ENCODE measurements at regions not wholly inside any gene's neighbourhood (a gene's known extent, or its start where the extent isn't known, plus 50 kb on each side); places are given as distances from the start of the nearest gene placed in this dataset.

DNA sequence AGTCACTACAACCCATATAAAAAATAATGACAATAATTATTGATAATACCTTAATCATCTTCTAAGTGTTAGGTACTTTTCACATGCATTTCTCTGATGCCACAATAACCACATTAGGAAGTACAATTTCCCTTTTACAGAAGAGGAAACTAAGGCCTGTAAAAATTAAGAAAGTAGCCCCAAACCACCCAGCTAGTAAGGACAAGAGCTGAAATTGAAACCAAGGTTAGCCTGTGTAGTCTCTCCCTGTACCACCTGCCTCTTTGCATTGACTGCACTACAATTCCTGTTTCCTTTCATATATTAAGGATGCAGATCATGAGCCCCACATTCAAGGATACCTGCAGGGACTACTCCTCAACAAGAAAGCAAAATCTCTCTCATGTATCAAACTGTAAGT, 288.8 kb downstream of the GPATCH2 start:
- Mint-ChIP-seq H3K27ac (no peak overlapping the region), H3K27me3 (ENCODE audit: low read depth) (no peaks in the 10 kb centered on the region), H3K9me3 (no peaks in the 10 kb centered on the region), H3K36me3 (ENCODE audit: insufficient read depth in 2 of 2) (no peaks in the 10 kb centered on the region), H3K4me1 (ENCODE audit: low read depth) (no peaks in the 10 kb centered on the region), H3K4me3 (no peak overlapping the region)
- ATAC-seq (replicated peaks in 1 of 2), result no peak
- DNase-seq, result no peak

DNA sequence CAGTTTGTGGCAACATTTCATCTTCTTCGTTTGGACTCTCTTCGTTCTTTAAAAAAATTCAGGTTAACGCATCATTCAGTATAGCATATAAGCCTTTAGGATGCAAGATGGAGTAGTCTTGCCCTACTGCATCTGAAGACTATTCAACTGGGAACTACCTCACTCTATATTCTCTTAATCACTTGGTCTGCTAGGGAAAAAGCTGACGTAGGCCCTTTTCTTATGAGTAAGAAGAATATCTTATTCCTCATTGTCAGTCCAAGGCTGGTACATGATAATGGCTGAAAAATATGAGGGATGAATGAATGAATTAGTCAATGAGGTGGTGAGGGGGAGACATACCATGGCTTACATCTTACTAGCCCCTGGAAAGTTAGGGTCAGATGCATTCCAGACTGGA, 294.2 kb downstream of the GPATCH2 start:
- H3K27ac Mint-ChIP-seq, result no peak overlapping the region
- ATAC-seq (replicated peaks in 1 of 2) (no peak), DNase-seq (no peak)
- H3K27me3 Mint-ChIP-seq (ENCODE audit: low read depth), result no peaks in the 10 kb centered on the region
- no peak overlapping the region for H3K4me3 Mint-ChIP-seq
- H3K9me3 Mint-ChIP-seq, result peaks cover 0 to 4% of the 10 kb centered on the region in 2 donors
- no peaks in the 10 kb centered on the region for H3K36me3 Mint-ChIP-seq (ENCODE audit: insufficient read depth in 2 of 2)
- H3K4me1 Mint-ChIP-seq (ENCODE audit: low read depth), result no peaks in the 10 kb centered on the region

DNA sequence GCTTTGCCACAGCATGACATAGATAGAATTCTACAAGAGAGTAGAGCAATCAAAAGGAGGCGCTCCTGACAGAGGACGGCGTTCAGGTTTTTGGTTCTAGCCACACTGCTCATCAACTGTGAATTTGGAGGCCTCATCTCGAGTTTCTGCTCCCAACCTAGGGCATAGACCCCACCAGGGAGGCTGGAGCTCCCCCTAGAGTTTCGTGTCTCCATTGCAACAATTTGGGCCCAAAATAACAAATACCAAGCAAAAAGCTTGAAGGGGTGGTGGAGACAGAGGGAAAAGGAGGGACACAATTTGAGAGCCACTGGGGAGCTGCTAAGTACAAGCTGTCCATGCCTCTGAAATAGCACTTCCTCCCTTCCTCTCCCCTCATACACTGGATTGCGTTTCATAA, 297.0 kb downstream of the GPATCH2 start:
- peak in 1 of 2 donors; percentile 4 for DNase-seq
- H3K27me3 Mint-ChIP-seq (ENCODE audit: low read depth), result no peaks in the 10 kb centered on the region
- H3K27ac Mint-ChIP-seq, result no peak overlapping the region

DNA sequence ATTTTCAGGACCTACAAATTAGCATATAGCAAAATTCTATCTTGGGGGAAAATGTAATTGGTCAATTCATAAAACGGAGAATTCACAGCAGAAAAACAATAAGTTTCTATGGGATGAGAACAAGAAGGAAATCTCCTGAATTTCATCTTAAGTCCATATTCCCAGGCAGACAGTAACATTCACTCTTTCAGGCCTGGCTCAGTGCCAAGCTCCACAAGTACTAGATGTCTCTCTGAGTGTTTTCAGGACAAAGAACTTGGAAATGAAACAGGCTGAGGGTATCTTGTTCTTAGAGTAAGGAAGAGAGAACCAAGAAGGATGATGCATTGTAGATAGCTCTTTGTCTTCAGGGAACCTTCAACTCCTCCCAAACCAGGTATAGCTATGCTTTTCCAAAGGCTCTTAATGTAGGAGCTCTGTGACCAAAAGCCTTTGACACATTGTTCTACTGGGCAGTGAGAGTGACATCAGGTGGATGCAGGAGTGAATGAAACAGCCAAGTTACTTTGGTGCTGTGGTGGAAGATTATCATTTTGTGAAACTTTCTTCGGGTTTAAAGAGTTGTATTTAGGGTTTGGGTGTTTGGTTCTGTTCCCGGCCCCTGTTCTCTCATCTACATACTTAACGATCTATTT, 298.3 kb downstream of the GPATCH2 start:
- ATAC-seq (replicated peaks in 1 of 2), result no peak
- Mint-ChIP-seq H3K9me3 (peaks cover 5 to 6% of the 10 kb centered on the region in 2 donors), H3K4me1 (ENCODE audit: low read depth) (peaks cover 3% of the 10 kb centered on the region), H3K27me3 (ENCODE audit: low read depth) (no peaks in the 10 kb centered on the region), H3K36me3 (ENCODE audit: insufficient read depth in 2 of 2) (no peaks in the 10 kb centered on the region), H3K4me3 (no peak overlapping the region), H3K27ac (no peak overlapping the region)
- no peak for DNase-seq

More for the DNA sequence above, 297.0 kb downstream of the GPATCH2 start:
- Mint-ChIP-seq H3K4me1 (ENCODE audit: low read depth) (no peaks in the 10 kb centered on the region), H3K36me3 (ENCODE audit: insufficient read depth in 2 of 2) (no peaks in the 10 kb centered on the region), H3K9me3 (peaks cover 5 to 6% of the 10 kb centered on the region in 2 donors), H3K4me3 (no peak overlapping the region)
- ATAC-seq (replicated peaks in 1 of 2), result no peak

DNA sequence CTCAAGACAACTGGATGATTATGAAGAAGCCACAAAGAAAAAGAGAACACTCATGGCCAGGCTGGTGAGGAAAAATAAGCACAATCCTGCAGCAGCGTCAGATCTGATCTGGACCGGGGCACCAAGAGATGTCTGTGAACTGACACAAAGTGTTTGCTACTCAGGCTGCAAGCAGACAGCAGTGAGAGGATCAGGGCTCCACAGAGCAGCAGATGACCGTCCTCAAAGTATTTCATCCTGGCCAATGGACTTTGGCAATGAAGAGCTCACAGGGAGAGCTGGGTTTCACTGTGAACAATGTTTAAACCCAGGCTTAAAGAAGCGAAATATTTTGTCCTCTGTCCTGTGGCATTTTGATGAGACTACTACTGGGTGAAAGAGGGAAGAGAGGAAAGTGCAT, 299.2 kb downstream of the GPATCH2 start:
- no peak for ATAC-seq (replicated peaks in 1 of 2)
- peaks cover 5 to 6% of the 10 kb centered on the region in 2 donors for H3K9me3 Mint-ChIP-seq
- H3K4me3 Mint-ChIP-seq, result no peak overlapping the region
- peaks cover 6% of the 10 kb centered on the region for H3K4me1 Mint-ChIP-seq (ENCODE audit: low read depth)
- H3K27ac Mint-ChIP-seq, result no peak overlapping the region
- no peaks in the 10 kb centered on the region for H3K36me3 Mint-ChIP-seq (ENCODE audit: insufficient read depth in 2 of 2)
- no peak for DNase-seq
- no peaks in the 10 kb centered on the region for H3K27me3 Mint-ChIP-seq (ENCODE audit: low read depth)

DNA sequence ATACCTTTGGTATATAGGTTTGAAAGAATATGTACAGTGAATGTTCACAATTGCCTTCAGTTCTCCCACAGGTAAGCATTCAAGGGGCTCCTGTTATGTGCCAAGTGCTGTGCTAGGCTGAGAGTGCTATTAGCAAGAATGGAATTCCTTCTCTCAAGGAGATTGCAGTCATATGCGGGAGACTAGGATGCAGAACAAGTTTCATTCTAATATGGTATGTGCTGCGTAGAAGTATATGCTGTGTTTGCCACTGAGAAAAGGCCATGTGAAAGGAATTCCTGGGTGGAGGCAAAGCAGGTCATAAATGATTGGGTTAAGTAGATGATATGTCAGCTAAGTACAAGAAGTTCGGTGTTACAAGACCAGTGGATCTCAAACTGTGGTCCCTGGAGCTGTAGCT, 303.0 kb downstream of the GPATCH2 start:
- H3K36me3 Mint-ChIP-seq (ENCODE audit: insufficient read depth in 2 of 2), result no peaks in the 10 kb centered on the region
- no peaks in the 10 kb centered on the region for H3K27me3 Mint-ChIP-seq (ENCODE audit: low read depth)
- H3K9me3 Mint-ChIP-seq, result peaks cover 2 to 8% of the 10 kb centered on the region in 2 donors
- ATAC-seq (replicated peaks in 1 of 2), result no peak
- H3K27ac Mint-ChIP-seq, result no peak overlapping the region
- DNase-seq, result no peak
- H3K4me3 Mint-ChIP-seq, result no peak overlapping the region
- peaks cover 6% of the 10 kb centered on the region for H3K4me1 Mint-ChIP-seq (ENCODE audit: low read depth)

DNA sequence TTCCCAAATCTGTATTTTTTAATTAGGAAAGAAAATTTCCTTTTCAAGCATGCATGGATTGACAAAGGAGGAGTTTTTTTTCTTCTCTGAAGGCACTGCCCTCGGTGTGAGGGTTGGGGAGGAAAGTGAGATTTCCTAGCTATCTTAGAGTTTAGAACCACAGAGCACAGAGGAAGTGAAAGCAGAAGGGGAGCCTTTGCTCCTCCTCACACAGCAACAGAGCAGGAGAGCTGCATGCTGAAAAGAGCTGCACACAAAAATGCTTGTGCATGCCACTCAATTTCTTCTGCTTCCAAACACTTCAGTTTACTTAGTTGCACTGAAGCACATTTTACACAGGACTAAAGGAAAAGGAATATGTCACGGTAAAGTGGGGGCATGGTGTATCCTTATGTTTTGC, 308.1 kb downstream of the GPATCH2 start:
- H3K36me3 Mint-ChIP-seq (ENCODE audit: insufficient read depth in 2 of 2), result no peaks in the 10 kb centered on the region
- peaks cover 6% of the 10 kb centered on the region for H3K4me1 Mint-ChIP-seq (ENCODE audit: low read depth)
- no peak overlapping the region for H3K4me3 Mint-ChIP-seq
- peaks cover 2 to 3% of the 10 kb centered on the region in 2 donors for H3K9me3 Mint-ChIP-seq
- DNase-seq (no peak), ATAC-seq (replicated peaks in 1 of 2) (no peak)
- H3K27ac Mint-ChIP-seq, result no peak overlapping the region
- H3K27me3 Mint-ChIP-seq (ENCODE audit: low read depth), result no peaks in the 10 kb centered on the region

DNA sequence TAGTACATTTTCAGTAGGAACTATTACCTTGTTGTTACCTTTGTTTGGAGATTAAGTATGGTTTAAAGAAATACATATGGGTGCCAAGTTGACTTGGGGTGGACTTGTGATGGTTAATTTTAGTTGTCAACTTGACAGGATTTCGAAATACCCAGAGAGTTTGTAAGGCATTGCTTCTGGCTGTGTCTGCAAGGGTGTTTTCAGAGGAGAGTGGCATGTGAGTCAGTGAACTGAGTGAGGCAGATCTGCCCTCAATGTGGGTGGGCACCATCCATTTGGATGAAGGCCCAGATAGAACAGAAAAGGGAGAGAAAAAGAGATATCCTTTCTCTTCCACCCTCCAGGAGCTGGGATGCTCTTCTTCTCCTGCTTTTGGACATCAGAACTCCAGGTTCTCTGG, 315.5 kb downstream of the GPATCH2 start:
- no peaks in the 10 kb centered on the region for H3K27me3 Mint-ChIP-seq (ENCODE audit: low read depth)
- DNase-seq, result no peak
- H3K27ac Mint-ChIP-seq, result no peak overlapping the region
- no peaks in the 10 kb centered on the region for H3K36me3 Mint-ChIP-seq (ENCODE audit: insufficient read depth in 2 of 2)
- no peaks in the 10 kb centered on the region for H3K4me1 Mint-ChIP-seq (ENCODE audit: low read depth)
- no peak for ATAC-seq (replicated peaks in 1 of 2)
- no peaks in the 10 kb centered on the region for H3K9me3 Mint-ChIP-seq
- no peak overlapping the region for H3K4me3 Mint-ChIP-seq

DNA sequence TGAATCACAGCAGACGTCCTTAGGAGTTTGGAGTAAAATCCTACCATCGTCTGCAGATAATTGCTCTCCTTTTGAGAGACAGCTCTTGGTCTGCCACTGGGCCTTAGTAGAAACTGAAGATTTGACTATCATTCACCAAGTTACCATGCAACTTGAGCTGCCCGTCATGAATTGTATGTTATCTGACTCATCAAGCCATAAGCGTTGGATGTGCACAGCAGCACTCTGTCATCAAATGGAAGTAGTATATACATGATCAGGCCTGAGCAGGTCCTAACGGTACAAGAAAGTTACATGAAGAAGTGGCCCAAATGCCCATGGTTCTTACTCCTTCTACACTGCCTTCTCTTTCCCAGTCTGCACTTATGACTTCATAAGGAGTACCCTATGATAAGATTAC, 317.8 kb downstream of the GPATCH2 start:
- Mint-ChIP-seq H3K4me3 (no peak overlapping the region), H3K27ac (no peak overlapping the region), H3K27me3 (ENCODE audit: low read depth) (no peaks in the 10 kb centered on the region), H3K9me3 (no peaks in the 10 kb centered on the region), H3K36me3 (ENCODE audit: insufficient read depth in 2 of 2) (no peaks in the 10 kb centered on the region), H3K4me1 (ENCODE audit: low read depth) (no peaks in the 10 kb centered on the region)
- ATAC-seq (replicated peaks in 1 of 2), result no peak
- no peak for DNase-seq

DNA sequence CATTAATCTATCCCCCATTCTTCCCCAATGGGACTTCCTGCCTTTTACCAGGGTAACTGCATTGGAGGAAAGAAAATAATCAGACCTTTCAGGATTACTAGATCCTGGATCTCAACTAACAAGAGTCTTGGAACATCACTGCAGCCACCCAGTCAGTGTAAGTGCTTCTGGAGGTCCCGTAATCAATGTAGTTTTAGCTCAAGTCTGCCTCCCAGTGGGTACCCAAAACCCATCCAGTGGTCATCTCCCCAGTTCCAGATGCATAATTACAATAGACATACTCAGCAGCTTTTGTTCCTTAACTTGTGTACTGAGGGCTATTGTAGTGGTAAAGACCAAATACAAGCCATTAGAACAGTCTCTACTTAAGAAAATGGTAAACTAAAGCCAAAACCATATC, 319.1 kb downstream of the GPATCH2 start:
- DNase-seq (no peak), ATAC-seq (replicated peaks in 1 of 2) (no peak)
- H3K4me1 Mint-ChIP-seq (ENCODE audit: low read depth), result no peaks in the 10 kb centered on the region
- H3K27me3 Mint-ChIP-seq (ENCODE audit: low read depth), result no peaks in the 10 kb centered on the region
- no peak overlapping the region for H3K27ac Mint-ChIP-seq
- no peak overlapping the region for H3K4me3 Mint-ChIP-seq
- no peaks in the 10 kb centered on the region for H3K9me3 Mint-ChIP-seq
- no peaks in the 10 kb centered on the region for H3K36me3 Mint-ChIP-seq (ENCODE audit: insufficient read depth in 2 of 2)

DNA sequence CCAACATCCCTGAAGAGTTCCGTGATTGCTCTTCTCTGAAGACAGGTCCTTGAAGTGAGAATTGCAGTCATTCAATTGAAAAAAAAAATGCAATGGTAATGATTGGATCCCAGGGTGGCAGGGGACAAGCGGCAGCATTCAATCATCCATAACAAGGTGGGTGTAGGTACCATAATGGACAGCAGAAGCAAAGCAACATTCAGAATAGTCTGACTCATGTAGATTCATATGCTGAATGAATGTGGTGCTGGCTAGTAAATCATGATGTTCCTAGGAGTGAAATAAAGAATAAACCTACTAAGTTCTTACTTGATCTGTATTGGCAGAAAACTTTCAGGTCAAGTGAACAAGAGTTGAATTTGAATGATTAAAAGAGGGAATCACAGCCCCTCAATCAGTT, 319.6 kb downstream of the GPATCH2 start:
- Mint-ChIP-seq H3K9me3 (no peaks in the 10 kb centered on the region), H3K4me1 (ENCODE audit: low read depth) (no peaks in the 10 kb centered on the region), H3K27ac (no peak overlapping the region), H3K27me3 (ENCODE audit: low read depth) (no peaks in the 10 kb centered on the region), H3K36me3 (ENCODE audit: insufficient read depth in 2 of 2) (no peaks in the 10 kb centered on the region), H3K4me3 (no peak overlapping the region)
- DNase-seq (no peak), ATAC-seq (replicated peaks in 1 of 2) (no peak)

DNA sequence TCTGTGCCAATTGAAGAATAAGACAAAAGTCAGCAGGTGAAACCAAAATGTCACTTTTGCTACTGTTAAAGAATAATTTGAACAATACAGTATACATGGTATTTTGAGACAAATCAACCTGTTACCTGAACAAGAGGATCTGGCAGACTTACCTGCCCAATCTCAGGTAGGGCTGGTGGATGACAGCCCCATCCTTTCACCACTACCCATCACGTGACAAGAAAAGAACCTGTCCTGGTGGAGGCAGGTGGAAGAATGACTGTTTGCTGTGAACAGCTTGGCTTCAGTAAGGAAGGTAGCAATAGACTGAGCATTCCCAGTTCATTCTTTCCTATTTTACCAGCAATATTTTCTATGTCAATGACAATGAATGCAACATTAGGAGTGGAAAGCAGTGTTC, 349.6 kb downstream of the GPATCH2 start:
- ATAC-seq (replicated peaks in 1 of 2) (no peak), DNase-seq (no peak)
- no peak overlapping the region for H3K4me3 Mint-ChIP-seq
- no peak overlapping the region for H3K27ac Mint-ChIP-seq
- no peaks in the 10 kb centered on the region for H3K4me1 Mint-ChIP-seq (ENCODE audit: low read depth)
- no peaks in the 10 kb centered on the region for H3K36me3 Mint-ChIP-seq (ENCODE audit: insufficient read depth in 2 of 2)
- peaks cover 1 to 6% of the 10 kb centered on the region in 2 donors for H3K9me3 Mint-ChIP-seq
- H3K27me3 Mint-ChIP-seq (ENCODE audit: low read depth), result no peaks in the 10 kb centered on the region

DNA sequence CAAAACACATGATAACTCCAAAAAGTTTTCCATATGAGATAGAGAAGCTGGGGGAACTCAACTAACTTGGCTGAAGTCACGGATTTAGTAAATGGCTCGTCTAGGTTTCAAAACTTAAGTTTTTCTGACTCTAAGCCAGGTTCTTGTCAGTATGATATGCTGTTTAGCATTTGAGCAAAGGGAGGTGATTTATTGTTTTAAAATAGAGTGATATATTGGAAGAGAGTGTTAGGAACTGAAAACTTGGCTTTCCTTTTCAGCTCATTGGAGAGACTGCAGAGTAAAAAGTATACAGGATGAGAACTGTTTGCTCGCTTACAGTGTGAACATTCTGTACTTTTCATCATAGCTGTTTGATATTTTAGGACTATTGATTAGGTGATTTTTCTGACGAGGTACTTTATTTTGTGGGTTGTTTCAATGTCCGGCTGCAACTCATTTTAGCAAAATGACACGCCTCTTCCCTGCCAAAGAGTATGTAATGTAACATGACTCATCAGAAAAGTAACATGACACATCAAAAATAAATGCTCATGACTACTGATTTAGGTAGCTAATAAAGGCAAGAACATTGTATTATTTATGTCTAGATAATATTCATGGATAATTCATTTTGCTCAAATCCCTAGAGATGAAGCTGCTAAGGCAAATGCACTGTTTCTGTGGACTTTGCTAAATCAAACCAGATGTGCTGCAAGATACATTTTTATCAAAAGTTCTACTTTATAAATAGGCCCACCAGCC, 355.1 kb downstream of the GPATCH2 start:
- no peak overlapping the region for H3K27ac Mint-ChIP-seq
- H3K4me1 Mint-ChIP-seq (ENCODE audit: low read depth), result no peaks in the 10 kb centered on the region
- DNase-seq, result no peak
- no peaks in the 10 kb centered on the region for H3K27me3 Mint-ChIP-seq (ENCODE audit: low read depth)
- H3K4me3 Mint-ChIP-seq, result no peak overlapping the region
- no peak for ATAC-seq (replicated peaks in 1 of 2)
- peaks cover 0 to 3% of the 10 kb centered on the region in 2 donors for H3K9me3 Mint-ChIP-seq
- H3K36me3 Mint-ChIP-seq (ENCODE audit: insufficient read depth in 2 of 2), result no peaks in the 10 kb centered on the region

Measured in activated T-cell treated with anti-CD3 and anti-CD28 coated beads, Interleukin-2, amount 50 U/mL, for 72 hours (primary cell).